CD14-positive monocyte (primary cell): ENCODE measurements at regions not wholly inside any gene's neighbourhood (a gene's known extent, or its start where the extent isn't known, plus 50 kb on each side); places are given as distances from the start of the nearest gene placed in this dataset.

Experiments used
- DNase-seq, 3 donors: peaks; one replicate each; pipeline ENCODE4 v3.0.0-alpha.2; 2011 to 2022
- H2AFZ ChIP-seq: 2 replicates; pipeline ENCODE4 v1.6.0; 2012; ENCODE audit warnings: mild to moderate bottlenecking, low read depth, low read length, inconsistent platforms; ENCODE audit not compliant: insufficient read depth, poor library complexity, severe bottlenecking
- H3K27ac ChIP-seq, 2 donors: 1 replicate in 1 of 2; 2 replicates in 1 of 2; pipeline ENCODE4 v1.5.1; 2012 to 2013; ENCODE audit warnings: low read length in 2 of 2, control low read depth in 1 of 2, inconsistent platforms in 1 of 2, low read depth in 1 of 2, mild to moderate bottlenecking in 1 of 2
- H3K27me3 ChIP-seq, 2 donors: one replicate each; pipeline versions ENCODE4 v1.6.0 to v1.6.1; 2011 to 2013; ENCODE audit warnings: low read length in 2 of 2; ENCODE audit not compliant: control insufficient read depth in 2 of 2, insufficient read depth in 2 of 2
- H3K36me3 ChIP-seq, 2 donors: replicated peaks in 1 of 2; 1 replicate in 1 of 2; 2 replicates in 1 of 2; pipeline versions ENCODE4 v1.5.1 to v1.6.1; 2012 to 2013; ENCODE audit warnings: low read length in 2 of 2, control low read depth in 1 of 2, inconsistent platforms in 1 of 2, mild to moderate bottlenecking in 1 of 2; ENCODE audit not compliant: insufficient read depth in 2 of 2, control insufficient read depth in 1 of 2
- H3K4me1 ChIP-seq, 2 donors: 1 replicate in 1 of 2; 2 replicates in 1 of 2; pipeline versions ENCODE4 v1.5.1 to v1.6.1; 2012 to 2013; ENCODE audit warnings: low read length in 2 of 2, control low read depth in 1 of 2, inconsistent platforms in 1 of 2, mild to moderate bottlenecking in 1 of 2, moderate library complexity in 1 of 2; ENCODE audit not compliant: insufficient read depth in 2 of 2, control insufficient read depth in 1 of 2
- H3K4me2 ChIP-seq: replicated peaks from 2 replicates; pipeline ENCODE3; 2012; ENCODE audit warnings: low read length, moderate library complexity, mild to moderate bottlenecking; ENCODE audit not compliant: poor library complexity, severe bottlenecking; ENCODE audit errors: extremely low read depth
- H3K4me3 ChIP-seq, 3 experiments: fragments of 200-600 bp in 1 of 3; sonication (generic) in 1 of 3; replicated peaks in 1 of 3; 1 replicate in 2 of 3; 2 replicates in 1 of 3; pipeline ENCODE4 v1.5.1; 2011 to 2013; ENCODE audit warnings: low read length in 3 of 3, mild to moderate bottlenecking in 3 of 3, control low read depth in 2 of 3, low read depth in 2 of 3, inconsistent platforms in 1 of 3, moderate library complexity in 1 of 3
- H3K79me2 ChIP-seq: 2 replicates; pipeline ENCODE4 v1.6.0; 2012; ENCODE audit warnings: mild to moderate bottlenecking, control low read depth, inconsistent platforms, low read length, moderate library complexity; ENCODE audit not compliant: insufficient read depth
- H3K9ac ChIP-seq: 2 replicates; pipeline ENCODE4 v1.6.0; 2017; ENCODE audit warnings: low read length, mild to moderate bottlenecking; ENCODE audit not compliant: insufficient read depth, poor library complexity, severe bottlenecking
- H3K9me3 ChIP-seq, 2 donors: replicated peaks in 1 of 2; 1 replicate in 1 of 2; 2 replicates in 1 of 2; pipeline versions ENCODE4 v1.5.1 to v1.6.1; 2012 to 2013; ENCODE audit warnings: low read length in 2 of 2, control low read depth in 1 of 2; ENCODE audit not compliant: control insufficient read depth in 1 of 2, insufficient read depth in 1 of 2
- H4K20me1 ChIP-seq: 2 replicates; pipeline ENCODE4 v1.6.0; 2012; ENCODE audit warnings: mild to moderate bottlenecking, low read length, control low read depth, moderate library complexity; ENCODE audit not compliant: insufficient read depth
- H3K27ac Mint-ChIP-seq, 7 donors: one replicate each; pipeline ENCODE4 v1.8.0; 2020; ENCODE audit warnings: mild to moderate bottlenecking in 7 of 7, mixed read lengths in 7 of 7, moderate library complexity in 6 of 7, inconsistent platforms in 2 of 7
- H3K27me3 Mint-ChIP-seq, 3 donors: one replicate each; pipeline ENCODE4 v1.8.0; 2021 to 2022; ENCODE audit warnings: low read depth in 3 of 3, mild to moderate bottlenecking in 3 of 3, mixed read lengths in 3 of 3, moderate library complexity in 3 of 3, inconsistent platforms in 1 of 3
- H3K36me3 Mint-ChIP-seq, 2 donors: one replicate each; pipeline ENCODE4 v1.8.0; 2020; ENCODE audit warnings: mixed read lengths in 2 of 2, inconsistent platforms in 1 of 2, mild to moderate bottlenecking in 1 of 2
- H3K4me1 Mint-ChIP-seq: one replicate; pipeline ENCODE4 v1.8.0; 2020; ENCODE audit warnings: mild to moderate bottlenecking, mixed read lengths
- H3K4me3 Mint-ChIP-seq, 2 donors: one replicate each; pipeline ENCODE4 v1.8.0; 2020; ENCODE audit warnings: mild to moderate bottlenecking in 2 of 2, mixed read lengths in 2 of 2, moderate library complexity in 1 of 2
- H3K9me3 Mint-ChIP-seq, 7 donors: one replicate each; pipeline ENCODE4 v1.8.0; 2020 to 2022; ENCODE audit warnings: mixed read lengths in 7 of 7, mild to moderate bottlenecking in 6 of 7, moderate library complexity in 6 of 7, inconsistent platforms in 2 of 7
- WGBS: methylation state at CpG from one replicate; pipeline ENCODE4 v1.1.5; 2013; ENCODE audit warnings: missing lambda C conversion rate; ENCODE audit not compliant: insufficient coverage; 5-methylcytosine and 5-hydroxymethylcytosine counted together
- intact Hi-C, 2 donors: fragments of 100-400 bp; cut with micrococcal nuclease; formaldehyde crosslinking; loops; one replicate each; pipeline versions ENCODE4 v1.15.0 to v1.15.1; 2023
- TF ChIP-seq, protein P1 (sequence below): fragments of 200-600 bp; IDR thresholded peaks from one replicate; pipeline ENCODE4 v1.8.0; 2022; ENCODE audit warnings: antibody characterized with exemption, mild to moderate bottlenecking

DNA sequence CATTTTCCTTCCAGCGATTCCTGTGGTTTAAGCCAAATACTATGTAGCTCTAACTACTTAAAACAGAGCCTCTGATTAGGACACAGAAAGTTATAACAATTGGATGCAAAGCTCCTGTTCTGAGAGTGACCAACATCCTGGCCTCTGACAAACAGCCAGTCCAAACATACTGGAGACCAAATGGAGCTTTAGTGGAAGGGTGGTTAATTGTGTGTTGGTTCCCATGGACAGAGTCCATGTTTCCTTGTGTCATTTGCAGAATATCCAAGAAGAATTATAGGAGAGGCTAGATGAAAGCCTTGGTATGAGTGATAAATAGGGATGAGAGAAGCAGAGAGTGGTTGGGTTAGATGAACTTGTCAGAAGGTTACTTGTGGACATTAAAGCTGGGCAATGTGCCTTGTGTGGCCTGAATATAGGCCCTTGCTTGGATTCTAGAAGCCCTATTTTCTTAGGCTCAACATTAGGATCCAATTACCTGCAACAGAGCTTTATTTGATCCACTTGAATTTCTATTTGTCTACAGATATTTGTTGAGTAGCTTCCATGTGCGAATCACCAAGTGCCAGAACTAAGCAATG, 180.5 kb upstream of the GORAB start:
- Histone ChIP-seq H3K79me2 (no peaks in the 10 kb centered on the region), H4K20me1 (no peaks in the 10 kb centered on the region), H3K9me3 (peaks cover 2 to 3% of the 10 kb centered on the region in 2 donors), H3K27ac (no peak overlapping the region), H3K36me3 (no peaks in the 10 kb centered on the region), H3K4me1 (no peaks in the 10 kb centered on the region), H3K9ac (no peak overlapping the region), H3K4me2 (no peak overlapping the region), H3K27me3 (no peaks in the 10 kb centered on the region), H3K4me3 (no peak overlapping the region), H2AFZ (no peak overlapping the region)
- Mint-ChIP-seq H3K9me3 (peaks cover 0 to 7% (median 2%) of the 10 kb centered on the region in 7 donors), H3K27me3 (peaks cover 0 to 4% (median 2%) of the 10 kb centered on the region in 3 donors), H3K27ac (no peak overlapping the region), H3K4me3 (no peak overlapping the region), H3K4me1 (no peaks in the 10 kb centered on the region), H3K36me3 (no peaks in the 10 kb centered on the region)
- TF ChIP-seq, protein P1, sequence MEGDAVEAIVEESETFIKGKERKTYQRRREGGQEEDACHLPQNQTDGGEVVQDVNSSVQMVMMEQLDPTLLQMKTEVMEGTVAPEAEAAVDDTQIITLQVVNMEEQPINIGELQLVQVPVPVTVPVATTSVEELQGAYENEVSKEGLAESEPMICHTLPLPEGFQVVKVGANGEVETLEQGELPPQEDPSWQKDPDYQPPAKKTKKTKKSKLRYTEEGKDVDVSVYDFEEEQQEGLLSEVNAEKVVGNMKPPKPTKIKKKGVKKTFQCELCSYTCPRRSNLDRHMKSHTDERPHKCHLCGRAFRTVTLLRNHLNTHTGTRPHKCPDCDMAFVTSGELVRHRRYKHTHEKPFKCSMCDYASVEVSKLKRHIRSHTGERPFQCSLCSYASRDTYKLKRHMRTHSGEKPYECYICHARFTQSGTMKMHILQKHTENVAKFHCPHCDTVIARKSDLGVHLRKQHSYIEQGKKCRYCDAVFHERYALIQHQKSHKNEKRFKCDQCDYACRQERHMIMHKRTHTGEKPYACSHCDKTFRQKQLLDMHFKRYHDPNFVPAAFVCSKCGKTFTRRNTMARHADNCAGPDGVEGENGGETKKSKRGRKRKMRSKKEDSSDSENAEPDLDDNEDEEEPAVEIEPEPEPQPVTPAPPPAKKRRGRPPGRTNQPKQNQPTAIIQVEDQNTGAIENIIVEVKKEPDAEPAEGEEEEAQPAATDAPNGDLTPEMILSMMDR, result no peak
- intact Hi-C loops, result no loop called here
- no CpG with 5 or more reads among the region's 2 CpGs for WGBS
- DNase-seq, result no peak

- Histone ChIP-seq H3K79me2 (no peaks in the 10 kb centered on the region), H2AFZ (no peak overlapping the region), H3K36me3 (no peaks in the 10 kb centered on the region), H3K4me2 (no peak overlapping the region), H3K4me3 (no peak overlapping the region), H4K20me1 (no peaks in the 10 kb centered on the region), H3K9ac (no peak overlapping the region), H3K27ac (no peak overlapping the region), H3K27me3 (no peaks in the 10 kb centered on the region), H3K4me1 (no peaks in the 10 kb centered on the region), H3K9me3 (peaks cover 3 to 8% of the 10 kb centered on the region in 2 donors)
- H3K4me1 Mint-ChIP-seq, result no peaks in the 10 kb centered on the region
- peaks cover 3 to 14% (median 8%) of the 10 kb centered on the region in 7 donors for H3K9me3 Mint-ChIP-seq
- no peak for DNase-seq
- 91% methylated on average over 4 of the region's 4 CpGs for WGBS
- H3K4me3 Mint-ChIP-seq, result no peak overlapping the region
- peak overlapping the region in 1 of 7 donors; percentile 50 for H3K27ac Mint-ChIP-seq
- TF ChIP-seq, protein P1, result no peak
- intact Hi-C loops, result no loop called here
- peaks cover 0 to 2% (median 0%) of the 10 kb centered on the region in 3 donors for H3K27me3 Mint-ChIP-seq
- H3K36me3 Mint-ChIP-seq, result no peaks in the 10 kb centered on the region
Measured at GRCh38 chr1:170354246-170354645, 177.7 kb upstream of the GORAB start.
